Thoracic aorta (tissue), 2 donors: ENCODE measurements at regions not wholly inside any gene's neighbourhood (a gene's known extent, or its start where the extent isn't known, plus 50 kb on each side); places are given as distances from the start of the nearest gene placed in this dataset.

Experiments used
- ATAC-seq: fragments of 150-250 bp; one replicate; pipeline ENCODE4 v1.8.0; 2017; ENCODE audit warnings: low read depth; ENCODE audit not compliant: insufficient number of reproducible peaks, low FRiP score
- DNase-seq: peaks from one replicate; pipeline ENCODE4 v3.0.0-alpha.2; 2020; ENCODE audit warnings: low spot score
- H3K27ac ChIP-seq, 2 donors: fragments of 200-600 bp; sonication (generic); 1 replicate in 1 of 2; 2 replicates in 1 of 2; pipeline ENCODE4 v1.5.1; 2016; ENCODE audit warnings: mild to moderate bottlenecking in 2 of 2, moderate library complexity in 2 of 2
- H3K27me3 ChIP-seq: fragments of 200-600 bp; sonication (generic); replicated peaks from 2 replicates; pipeline ENCODE4 v1.6.0; 2016; ENCODE audit warnings: mild to moderate bottlenecking; ENCODE audit not compliant: insufficient read depth
- H3K36me3 ChIP-seq: fragments of 200-600 bp; sonication (generic); one replicate; pipeline ENCODE4 v1.5.1; 2016
- H3K4me1 ChIP-seq, 2 donors: fragments of 200-600 bp; sonication (generic); 1 replicate in 1 of 2; 2 replicates in 1 of 2; pipeline versions ENCODE4 v1.5.1 to v1.6.0; 2016; ENCODE audit warnings: low read depth in 2 of 2, mild to moderate bottlenecking in 1 of 2; ENCODE audit not compliant: control insufficient read depth in 1 of 2
- H3K4me3 ChIP-seq: fragments of 200-600 bp; sonication (generic); 2 replicates; pipeline ENCODE4 v1.5.1; 2016; ENCODE audit warnings: mild to moderate bottlenecking
- H3K9me3 ChIP-seq: fragments of 200-600 bp; sonication (generic); 2 replicates; pipeline ENCODE4 v1.5.1; 2016
- TF ChIP-seq, protein P1 (sequence below): fragments of 200-600 bp; sonication (generic); IDR thresholded peaks from one replicate; pipeline ENCODE4 v1.5.1; 2019; ENCODE audit warnings: antibody characterized with exemption

DNA sequence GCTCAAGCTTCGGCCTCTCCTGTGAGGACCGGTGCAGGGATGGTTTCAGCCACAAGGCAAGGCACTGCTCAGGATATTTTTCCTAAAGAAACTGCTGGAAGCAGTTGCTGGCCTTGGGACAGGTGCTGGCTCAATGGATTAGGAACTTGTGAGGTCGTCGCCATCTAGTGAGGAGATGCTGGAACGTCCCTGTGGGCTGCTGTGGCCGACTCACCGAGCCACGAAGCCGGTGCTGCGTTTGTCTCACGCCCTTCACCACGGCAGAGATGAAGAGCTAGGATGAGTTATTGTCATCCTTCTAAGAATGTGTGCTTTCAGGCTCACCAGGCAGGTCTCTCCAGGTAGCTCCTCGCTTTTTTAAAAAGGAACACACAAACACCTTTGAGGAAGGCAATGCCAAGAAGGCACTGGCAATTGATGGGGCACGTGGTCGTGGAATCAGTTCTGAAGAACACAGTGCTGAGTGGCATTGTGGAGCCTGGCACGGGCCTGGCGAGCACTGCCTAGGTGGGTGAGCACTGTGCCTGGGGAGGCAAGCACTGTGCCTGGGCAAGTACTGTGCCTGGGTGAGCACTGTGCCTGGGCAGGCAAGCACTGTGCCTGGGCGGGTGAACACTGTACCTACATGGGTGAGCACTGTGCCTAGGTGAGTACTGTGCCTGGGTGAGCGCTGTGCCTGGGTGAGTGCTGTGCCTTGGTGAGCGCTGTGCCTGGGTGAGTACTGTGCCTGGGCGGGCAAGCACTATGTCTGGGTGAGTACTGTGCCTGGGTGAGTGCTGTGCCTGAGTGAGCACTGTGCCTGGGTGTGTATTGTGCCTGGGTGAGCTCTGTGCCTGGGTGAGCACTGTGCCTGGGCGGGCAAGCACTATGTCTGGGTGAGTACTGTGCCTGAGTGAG is 140.4 kb downstream of the TEX29 start:
- peak; percentile 32 for ATAC-seq
- H3K27me3 ChIP-seq = no peaks in the 10 kb centered on the region

GRCh38 chr13:111461445-111462149 is 141.2 kb downstream of the TEX29 start:
- DNase-seq = no peak
- TF ChIP-seq, protein P1, sequence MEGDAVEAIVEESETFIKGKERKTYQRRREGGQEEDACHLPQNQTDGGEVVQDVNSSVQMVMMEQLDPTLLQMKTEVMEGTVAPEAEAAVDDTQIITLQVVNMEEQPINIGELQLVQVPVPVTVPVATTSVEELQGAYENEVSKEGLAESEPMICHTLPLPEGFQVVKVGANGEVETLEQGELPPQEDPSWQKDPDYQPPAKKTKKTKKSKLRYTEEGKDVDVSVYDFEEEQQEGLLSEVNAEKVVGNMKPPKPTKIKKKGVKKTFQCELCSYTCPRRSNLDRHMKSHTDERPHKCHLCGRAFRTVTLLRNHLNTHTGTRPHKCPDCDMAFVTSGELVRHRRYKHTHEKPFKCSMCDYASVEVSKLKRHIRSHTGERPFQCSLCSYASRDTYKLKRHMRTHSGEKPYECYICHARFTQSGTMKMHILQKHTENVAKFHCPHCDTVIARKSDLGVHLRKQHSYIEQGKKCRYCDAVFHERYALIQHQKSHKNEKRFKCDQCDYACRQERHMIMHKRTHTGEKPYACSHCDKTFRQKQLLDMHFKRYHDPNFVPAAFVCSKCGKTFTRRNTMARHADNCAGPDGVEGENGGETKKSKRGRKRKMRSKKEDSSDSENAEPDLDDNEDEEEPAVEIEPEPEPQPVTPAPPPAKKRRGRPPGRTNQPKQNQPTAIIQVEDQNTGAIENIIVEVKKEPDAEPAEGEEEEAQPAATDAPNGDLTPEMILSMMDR = no peak
- H3K27me3 ChIP-seq = no peaks in the 10 kb centered on the region
- H3K36me3 ChIP-seq = no peaks in the 10 kb centered on the region
- no peaks in the 10 kb centered on the region for H3K4me1 ChIP-seq
- ATAC-seq = no peak
- H3K9me3 ChIP-seq = no peaks in the 10 kb centered on the region
- no peak overlapping the region for H3K27ac ChIP-seq
- no peak overlapping the region for H3K4me3 ChIP-seq

More for the DNA sequence above, 140.4 kb downstream of the TEX29 start:
- DNase-seq = no peak
- no peaks in the 10 kb centered on the region for H3K4me1 ChIP-seq
- no peak overlapping the region for H3K4me3 ChIP-seq
- no peak overlapping the region for H3K27ac ChIP-seq
- no peaks in the 10 kb centered on the region for H3K9me3 ChIP-seq
- TF ChIP-seq, protein P1 = peak; percentile 38
- no peaks in the 10 kb centered on the region for H3K36me3 ChIP-seq

DNA sequence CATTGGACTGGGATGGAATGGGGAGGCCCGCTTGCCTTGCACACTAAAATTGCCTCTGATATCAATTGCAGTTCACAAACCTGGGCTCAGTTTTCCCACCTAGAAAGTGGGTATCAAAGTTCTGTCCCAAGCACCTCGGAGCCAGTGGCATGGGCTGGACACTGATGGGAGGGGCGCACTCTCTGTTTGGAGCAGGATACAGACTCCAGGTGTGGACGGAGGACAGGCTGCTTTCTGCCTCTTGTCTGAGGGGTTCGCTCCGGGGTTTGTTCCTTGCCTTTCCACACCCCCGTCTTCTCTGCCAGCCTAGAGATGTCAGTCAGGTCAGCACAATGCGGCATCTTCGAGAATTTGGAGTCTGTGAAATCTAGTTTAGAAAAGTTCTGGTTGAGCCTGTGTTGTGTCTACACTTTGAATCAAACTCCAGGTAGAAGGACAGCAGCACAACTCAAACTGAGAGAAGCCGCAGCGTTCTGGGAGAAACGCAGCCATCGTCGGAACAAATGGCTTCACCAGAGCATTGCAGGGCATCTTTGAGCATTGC is 141.9 kb downstream of the TEX29 start:
- TF ChIP-seq, protein P1 = no peak
- no peaks in the 10 kb centered on the region for H3K27me3 ChIP-seq
- H3K36me3 ChIP-seq = no peaks in the 10 kb centered on the region

DNA sequence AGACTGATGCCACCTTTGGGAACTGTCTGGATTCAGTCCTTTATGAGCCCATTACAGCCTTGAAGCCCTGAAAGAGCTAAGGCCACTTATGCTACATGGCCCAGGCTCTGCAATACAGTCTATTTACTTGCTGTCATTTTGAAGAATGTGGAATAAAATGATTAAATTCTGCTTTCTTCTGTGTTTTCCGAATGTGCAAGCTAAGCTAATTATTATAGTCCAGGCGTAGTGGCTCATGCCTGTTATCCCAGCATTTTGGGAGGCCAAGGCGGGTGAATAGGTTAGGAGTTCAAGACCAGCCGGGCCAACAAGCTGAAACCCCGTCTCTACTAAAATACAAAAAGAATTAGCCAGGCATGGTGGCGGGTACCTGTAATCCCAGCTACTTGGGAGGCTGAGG is 142.5 kb downstream of the TEX29 start:
- no peak overlapping the region for H3K27ac ChIP-seq

More for the DNA sequence above, 141.9 kb downstream of the TEX29 start:
- Histone ChIP-seq H3K4me3 (no peak overlapping the region), H3K9me3 (no peaks in the 10 kb centered on the region), H3K27ac (no peak overlapping the region), H3K4me1 (no peaks in the 10 kb centered on the region)
- ATAC-seq (no peak), DNase-seq (no peak)

More for the DNA sequence above, 142.5 kb downstream of the TEX29 start:
- Histone ChIP-seq H3K4me1 (no peaks in the 10 kb centered on the region), H3K9me3 (no peaks in the 10 kb centered on the region), H3K36me3 (no peaks in the 10 kb centered on the region), H3K27me3 (no peaks in the 10 kb centered on the region), H3K4me3 (no peak overlapping the region)
- ATAC-seq (no peak), DNase-seq (no peak)
- TF ChIP-seq, protein P1 = no peak
